ENCODE measurements at regions not wholly inside any gene's neighbourhood (a gene's known extent, or its start where the extent isn't known, plus 50 kb on each side); places are given as distances from the start of the nearest gene placed in this dataset.

GRCh38 chr13:33957497-33957905, 139.6 kb downstream of the RFC3 start:
- Mint-ChIP-seq H3K27me3 (ENCODE audit: low read depth) (no peaks in the 10 kb centered on the region), H3K36me3 (ENCODE audit: low read depth) (no peaks in the 10 kb centered on the region), H3K27ac (ENCODE audit: unreplicated experiment) (no peak overlapping the region), H3K9me3 (ENCODE audit: low read depth) (no peaks in the 10 kb centered on the region), H3K4me3 (ENCODE audit: unreplicated experiment) (no peak overlapping the region), H3K4me1 (ENCODE audit: low read depth) (peaks cover 5% of the 10 kb centered on the region)
- no peak for DNase-seq (ENCODE audit: low spot score)
- TF ChIP-seq, protein P1, sequence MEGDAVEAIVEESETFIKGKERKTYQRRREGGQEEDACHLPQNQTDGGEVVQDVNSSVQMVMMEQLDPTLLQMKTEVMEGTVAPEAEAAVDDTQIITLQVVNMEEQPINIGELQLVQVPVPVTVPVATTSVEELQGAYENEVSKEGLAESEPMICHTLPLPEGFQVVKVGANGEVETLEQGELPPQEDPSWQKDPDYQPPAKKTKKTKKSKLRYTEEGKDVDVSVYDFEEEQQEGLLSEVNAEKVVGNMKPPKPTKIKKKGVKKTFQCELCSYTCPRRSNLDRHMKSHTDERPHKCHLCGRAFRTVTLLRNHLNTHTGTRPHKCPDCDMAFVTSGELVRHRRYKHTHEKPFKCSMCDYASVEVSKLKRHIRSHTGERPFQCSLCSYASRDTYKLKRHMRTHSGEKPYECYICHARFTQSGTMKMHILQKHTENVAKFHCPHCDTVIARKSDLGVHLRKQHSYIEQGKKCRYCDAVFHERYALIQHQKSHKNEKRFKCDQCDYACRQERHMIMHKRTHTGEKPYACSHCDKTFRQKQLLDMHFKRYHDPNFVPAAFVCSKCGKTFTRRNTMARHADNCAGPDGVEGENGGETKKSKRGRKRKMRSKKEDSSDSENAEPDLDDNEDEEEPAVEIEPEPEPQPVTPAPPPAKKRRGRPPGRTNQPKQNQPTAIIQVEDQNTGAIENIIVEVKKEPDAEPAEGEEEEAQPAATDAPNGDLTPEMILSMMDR (IDR thresholded peaks at IDR 0.05) = no peak

DNA sequence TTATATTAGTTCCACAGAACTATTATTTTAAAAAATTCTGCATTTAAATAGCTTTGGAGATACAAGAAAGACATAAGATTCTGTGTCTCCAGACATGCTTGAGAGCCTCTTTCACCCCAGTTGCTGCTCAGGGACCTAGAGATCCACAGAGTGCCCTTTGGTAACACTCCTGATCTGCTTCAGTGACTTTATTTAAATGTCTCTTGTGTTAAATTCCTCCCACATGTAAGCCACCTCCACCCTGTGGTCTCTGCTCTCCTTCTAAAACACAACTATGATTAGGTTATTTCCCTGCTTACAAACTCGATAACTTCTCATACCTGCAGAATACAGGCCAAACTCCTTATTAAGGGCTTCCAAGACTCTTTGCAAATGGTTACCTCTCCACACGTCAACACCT, 141.0 kb downstream of the RFC3 start:
- peaks cover under 1% of the 10 kb centered on the region for H3K4me1 Mint-ChIP-seq (ENCODE audit: low read depth)
- DNase-seq (ENCODE audit: low spot score) = no peak
- no peaks in the 10 kb centered on the region for H3K27me3 Mint-ChIP-seq (ENCODE audit: low read depth)
- TF ChIP-seq, protein P1 (IDR thresholded peaks at IDR 0.05) = no peak
- H3K36me3 Mint-ChIP-seq (ENCODE audit: low read depth) = no peaks in the 10 kb centered on the region
- H3K9me3 Mint-ChIP-seq (ENCODE audit: low read depth) = no peaks in the 10 kb centered on the region
- H3K27ac Mint-ChIP-seq (ENCODE audit: unreplicated experiment) = no peak overlapping the region
- no peak overlapping the region for H3K4me3 Mint-ChIP-seq (ENCODE audit: unreplicated experiment)

- Mint-ChIP-seq H3K9me3 (ENCODE audit: low read depth) (peaks cover 6% of the 10 kb centered on the region), H3K4me3 (ENCODE audit: unreplicated experiment) (no peak overlapping the region), H3K36me3 (ENCODE audit: low read depth) (no peaks in the 10 kb centered on the region), H3K27ac (ENCODE audit: unreplicated experiment) (no peak overlapping the region), H3K4me1 (ENCODE audit: low read depth) (no peaks in the 10 kb centered on the region), H3K27me3 (ENCODE audit: low read depth) (no peaks in the 10 kb centered on the region)
- DNase-seq (ENCODE audit: low spot score) = no peak
- TF ChIP-seq, protein P1 (IDR thresholded peaks at IDR 0.05) = no peak
Measured at GRCh38 chr13:33963134-33963533, 145.2 kb downstream of the RFC3 start.

DNA sequence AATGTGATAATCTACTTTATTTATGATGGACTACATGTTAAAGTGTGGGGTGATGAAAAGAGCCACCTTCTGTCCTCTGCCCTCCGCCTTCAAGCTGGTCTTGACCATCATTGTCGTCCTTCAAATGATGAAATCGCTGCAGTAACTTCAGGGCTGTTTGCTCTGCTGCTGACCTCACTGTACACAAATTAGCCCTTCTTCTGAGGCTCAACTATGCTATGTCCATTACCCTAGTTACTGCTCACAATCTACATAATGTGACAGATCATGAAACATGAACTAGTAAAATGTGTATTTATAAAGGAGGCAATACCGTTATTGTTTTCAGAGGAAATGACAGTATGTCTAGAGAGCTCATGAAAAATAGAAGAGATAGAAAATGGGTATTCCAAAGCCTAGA, 145.9 kb downstream of the RFC3 start:
- Mint-ChIP-seq H3K36me3 (ENCODE audit: low read depth) (no peaks in the 10 kb centered on the region), H3K4me3 (ENCODE audit: unreplicated experiment) (no peak overlapping the region), H3K27me3 (ENCODE audit: low read depth) (no peaks in the 10 kb centered on the region), H3K27ac (ENCODE audit: unreplicated experiment) (no peak overlapping the region), H3K4me1 (ENCODE audit: low read depth) (no peaks in the 10 kb centered on the region), H3K9me3 (ENCODE audit: low read depth) (peaks cover 6% of the 10 kb centered on the region)
- TF ChIP-seq, protein P1 (IDR thresholded peaks at IDR 0.05) = no peak
- DNase-seq (ENCODE audit: low spot score) = no peak

GRCh38 chr13:33968520-33969507, 150.9 kb downstream of the RFC3 start:
- no peaks in the 10 kb centered on the region for H3K27me3 Mint-ChIP-seq (ENCODE audit: low read depth)
- no peak for DNase-seq (ENCODE audit: low spot score)

More at GRCh38 chr13:33968520-33969507, 150.9 kb downstream of the RFC3 start:
- Mint-ChIP-seq H3K27ac (ENCODE audit: unreplicated experiment) (no peak overlapping the region), H3K36me3 (ENCODE audit: low read depth) (no peaks in the 10 kb centered on the region), H3K4me1 (ENCODE audit: low read depth) (no peaks in the 10 kb centered on the region), H3K4me3 (ENCODE audit: unreplicated experiment) (no peak overlapping the region), H3K9me3 (ENCODE audit: low read depth) (peaks cover 12% of the 10 kb centered on the region)
- TF ChIP-seq, protein P1 (IDR thresholded peaks at IDR 0.05) = no peak
